ENCODE measurements at regions not wholly inside any gene's neighbourhood (a gene's known extent, or its start where the extent isn't known, plus 50 kb on each side); places are given as distances from the start of the nearest gene placed in this dataset.

DNA sequence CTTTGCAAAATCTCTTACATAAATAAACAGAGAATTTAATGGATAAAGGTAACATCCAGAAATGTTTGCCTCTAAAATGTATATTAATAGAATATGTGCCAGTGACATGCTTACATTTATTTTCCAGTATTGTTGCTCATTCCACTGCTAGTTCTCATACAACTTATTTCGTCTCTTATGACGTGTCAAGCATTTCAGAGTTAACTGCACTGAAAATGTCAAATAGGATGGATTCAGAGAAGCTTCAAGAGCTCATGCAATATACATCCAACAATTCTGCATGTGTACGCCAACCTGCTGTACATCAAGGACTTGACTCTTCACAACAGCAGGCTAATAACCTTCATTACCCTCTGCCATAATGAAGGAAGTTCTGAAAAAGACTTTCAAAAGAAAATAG is 386.2 kb upstream of the IZUMO3 start:
- Histone ChIP-seq H3K27ac (ENCODE audit: poor library complexity, severe bottlenecking) (no peak overlapping the region), H3K27me3 (ENCODE audit: insufficient read depth, poor library complexity, severe bottlenecking) (peaks cover 34% of the 10 kb centered on the region), H3K9me3 (ENCODE audit: severe bottlenecking) (no peaks in the 10 kb centered on the region), H3K4me3 (ENCODE audit: severe bottlenecking) (no peak overlapping the region), H3K4me1 (ENCODE audit: insufficient read depth, poor library complexity, severe bottlenecking) (no peaks in the 10 kb centered on the region), H3K36me3 (ENCODE audit: low read depth) (no peaks in the 10 kb centered on the region)
- no peak for ATAC-seq (ENCODE audit: low read depth)
- no peak for DNase-seq (ENCODE audit: low spot score)
- TF ChIP-seq, protein P1, sequence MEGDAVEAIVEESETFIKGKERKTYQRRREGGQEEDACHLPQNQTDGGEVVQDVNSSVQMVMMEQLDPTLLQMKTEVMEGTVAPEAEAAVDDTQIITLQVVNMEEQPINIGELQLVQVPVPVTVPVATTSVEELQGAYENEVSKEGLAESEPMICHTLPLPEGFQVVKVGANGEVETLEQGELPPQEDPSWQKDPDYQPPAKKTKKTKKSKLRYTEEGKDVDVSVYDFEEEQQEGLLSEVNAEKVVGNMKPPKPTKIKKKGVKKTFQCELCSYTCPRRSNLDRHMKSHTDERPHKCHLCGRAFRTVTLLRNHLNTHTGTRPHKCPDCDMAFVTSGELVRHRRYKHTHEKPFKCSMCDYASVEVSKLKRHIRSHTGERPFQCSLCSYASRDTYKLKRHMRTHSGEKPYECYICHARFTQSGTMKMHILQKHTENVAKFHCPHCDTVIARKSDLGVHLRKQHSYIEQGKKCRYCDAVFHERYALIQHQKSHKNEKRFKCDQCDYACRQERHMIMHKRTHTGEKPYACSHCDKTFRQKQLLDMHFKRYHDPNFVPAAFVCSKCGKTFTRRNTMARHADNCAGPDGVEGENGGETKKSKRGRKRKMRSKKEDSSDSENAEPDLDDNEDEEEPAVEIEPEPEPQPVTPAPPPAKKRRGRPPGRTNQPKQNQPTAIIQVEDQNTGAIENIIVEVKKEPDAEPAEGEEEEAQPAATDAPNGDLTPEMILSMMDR (IDR thresholded peaks at IDR 0.05; ENCODE audit: poor library complexity, severe bottlenecking) = no peak

DNA sequence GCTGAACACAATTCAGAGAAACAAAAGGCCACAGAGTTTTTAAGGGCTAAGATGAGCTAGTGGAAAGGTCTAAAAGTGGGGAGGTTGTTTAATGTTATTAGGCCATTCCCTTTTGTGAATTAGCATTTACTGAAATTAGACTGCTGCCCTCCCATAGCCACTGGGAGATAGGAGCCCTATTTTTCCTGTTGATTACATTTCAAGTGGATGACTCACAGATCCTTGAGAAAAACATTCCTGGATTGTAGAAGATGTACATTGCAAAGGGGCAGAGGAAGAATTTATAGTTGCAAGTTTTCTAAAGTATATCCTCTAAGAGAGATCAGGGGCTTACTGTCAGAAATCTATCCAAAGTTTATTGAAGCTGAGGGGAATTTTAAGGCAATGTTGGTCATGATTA is 367.1 kb upstream of the IZUMO3 start:
- DNase-seq (ENCODE audit: low spot score) = no peak
- H3K4me1 ChIP-seq (ENCODE audit: insufficient read depth, poor library complexity, severe bottlenecking) = no peaks in the 10 kb centered on the region
- ATAC-seq (ENCODE audit: low read depth) = peak; percentile 67; the same call in 2 of the 3 replicates
- H3K9me3 ChIP-seq (ENCODE audit: severe bottlenecking) = no peaks in the 10 kb centered on the region
- TF ChIP-seq, protein P1 (IDR thresholded peaks at IDR 0.05; ENCODE audit: poor library complexity, severe bottlenecking) = no peak
- no peaks in the 10 kb centered on the region for H3K36me3 ChIP-seq (ENCODE audit: low read depth)
- no peak overlapping the region for H3K27ac ChIP-seq (ENCODE audit: poor library complexity, severe bottlenecking)
- peaks cover 7% of the 10 kb centered on the region for H3K27me3 ChIP-seq (ENCODE audit: insufficient read depth, poor library complexity, severe bottlenecking)
- H3K4me3 ChIP-seq (ENCODE audit: severe bottlenecking) = no peak overlapping the region

DNA sequence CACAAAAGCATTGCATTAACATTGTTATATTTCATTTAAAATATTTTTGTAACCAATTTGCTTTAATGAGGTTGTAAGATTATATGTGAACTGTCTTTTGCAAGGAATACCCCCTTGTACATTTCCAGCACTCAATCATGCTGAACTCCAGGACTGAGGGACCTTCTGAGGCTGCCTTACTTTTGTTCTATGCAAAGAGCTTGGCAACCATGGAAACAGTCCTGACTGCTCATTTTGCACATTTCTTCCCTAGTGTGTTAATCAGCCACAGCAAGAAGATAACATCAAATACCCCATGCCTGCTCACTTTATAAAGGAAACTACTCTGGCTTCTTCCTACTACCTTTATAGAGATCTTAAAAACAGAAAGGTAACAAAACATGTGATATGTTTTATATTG is 355.6 kb upstream of the IZUMO3 start:
- H3K4me3 ChIP-seq (ENCODE audit: severe bottlenecking) = no peak overlapping the region
- H3K27me3 ChIP-seq (ENCODE audit: insufficient read depth, poor library complexity, severe bottlenecking) = no peaks in the 10 kb centered on the region
- ATAC-seq (ENCODE audit: low read depth) (no peak), DNase-seq (ENCODE audit: low spot score) (no peak)
- no peaks in the 10 kb centered on the region for H3K9me3 ChIP-seq (ENCODE audit: severe bottlenecking)
- no peak overlapping the region for H3K27ac ChIP-seq (ENCODE audit: poor library complexity, severe bottlenecking)
- TF ChIP-seq, protein P1 (IDR thresholded peaks at IDR 0.05; ENCODE audit: poor library complexity, severe bottlenecking) = no peak
- no peaks in the 10 kb centered on the region for H3K36me3 ChIP-seq (ENCODE audit: low read depth)
- H3K4me1 ChIP-seq (ENCODE audit: insufficient read depth, poor library complexity, severe bottlenecking) = no peaks in the 10 kb centered on the region

DNA sequence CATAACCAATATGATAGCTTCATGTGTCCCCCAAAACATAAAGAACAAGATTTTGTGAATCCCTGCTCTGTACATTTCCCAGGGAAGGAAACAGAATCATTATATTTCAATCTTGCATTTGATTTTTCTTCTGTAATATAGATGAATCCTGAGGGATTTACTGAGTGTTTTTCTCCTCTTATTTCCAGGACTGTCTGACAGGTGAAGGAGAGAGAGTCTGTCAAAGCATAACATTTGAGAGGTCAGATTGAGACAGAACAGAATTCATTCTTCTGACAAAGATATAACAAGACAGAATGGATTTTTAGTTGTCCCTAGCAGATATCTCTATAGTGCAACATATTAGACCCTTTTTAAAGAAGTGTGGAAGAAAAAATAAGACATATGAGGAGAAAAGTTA is 354.5 kb upstream of the IZUMO3 start:
- H3K4me3 ChIP-seq (ENCODE audit: severe bottlenecking) = no peak overlapping the region
- TF ChIP-seq, protein P1 (IDR thresholded peaks at IDR 0.05; ENCODE audit: poor library complexity, severe bottlenecking) = no peak
- H3K36me3 ChIP-seq (ENCODE audit: low read depth) = no peaks in the 10 kb centered on the region
- no peaks in the 10 kb centered on the region for H3K9me3 ChIP-seq (ENCODE audit: severe bottlenecking)
- H3K27ac ChIP-seq (ENCODE audit: poor library complexity, severe bottlenecking) = no peak overlapping the region
- ATAC-seq (ENCODE audit: low read depth) (no peak), DNase-seq (ENCODE audit: low spot score) (no peak)
- no peaks in the 10 kb centered on the region for H3K4me1 ChIP-seq (ENCODE audit: insufficient read depth, poor library complexity, severe bottlenecking)
- H3K27me3 ChIP-seq (ENCODE audit: insufficient read depth, poor library complexity, severe bottlenecking) = no peaks in the 10 kb centered on the region

DNA sequence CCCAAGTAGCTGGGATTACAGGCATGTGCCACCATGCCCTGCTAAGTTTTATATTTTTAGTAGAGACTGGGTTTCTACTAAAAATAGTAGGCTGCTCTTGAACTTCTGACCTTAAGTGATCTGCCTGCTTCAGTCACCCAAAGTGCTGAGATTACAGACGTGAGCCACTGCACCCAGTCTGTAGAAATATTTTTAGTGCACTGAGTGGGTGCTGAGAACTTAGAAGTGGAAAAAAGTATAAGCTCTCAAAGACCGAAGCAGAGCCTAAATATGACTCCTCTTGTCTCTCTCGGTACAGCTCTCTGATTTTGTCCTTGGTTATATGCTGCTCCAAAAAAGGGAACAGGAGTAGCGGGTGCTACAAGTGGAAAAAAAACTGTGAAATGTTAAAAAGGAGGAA is 353.8 kb upstream of the IZUMO3 start:
- Histone ChIP-seq H3K27ac (ENCODE audit: poor library complexity, severe bottlenecking) (no peak overlapping the region), H3K4me1 (ENCODE audit: insufficient read depth, poor library complexity, severe bottlenecking) (no peaks in the 10 kb centered on the region), H3K36me3 (ENCODE audit: low read depth) (no peaks in the 10 kb centered on the region), H3K27me3 (ENCODE audit: insufficient read depth, poor library complexity, severe bottlenecking) (no peaks in the 10 kb centered on the region), H3K9me3 (ENCODE audit: severe bottlenecking) (no peaks in the 10 kb centered on the region), H3K4me3 (ENCODE audit: severe bottlenecking) (no peak overlapping the region)
- DNase-seq (ENCODE audit: low spot score) (no peak), ATAC-seq (ENCODE audit: low read depth) (no peak)
- TF ChIP-seq, protein P1 (IDR thresholded peaks at IDR 0.05; ENCODE audit: poor library complexity, severe bottlenecking) = no peak

Data from RWPE2 (cell line).